GM23338 (cell line): ENCODE measurements at regions not wholly inside any gene's neighbourhood (a gene's known extent, or its start where the extent isn't known, plus 50 kb on each side); places are given as distances from the start of the nearest gene placed in this dataset.

Source experiments
- ATAC-seq: fragments of 200-7000 bp; cut with Tn5 transposase; 3 replicates; pipeline ENCODE4 v1.9.1; 2020
- DNase-seq: peaks from one replicate; pipeline ENCODE4 v3.0.0-alpha.2; 2015; ENCODE audit warnings: low spot score
- H2AFZ ChIP-seq: fragments of 200-600 bp; sonication (generic); 2 replicates; pipeline ENCODE4 v1.8.0; 2016; ENCODE audit warnings: antibody characterized with exemption, mild to moderate bottlenecking, moderate library complexity
- H3F3A ChIP-seq: fragments of 200-600 bp; sonication (generic); replicated peaks from 2 replicates; pipeline ENCODE4 v1.8.0; 2017; ENCODE audit warnings: antibody characterized with exemption, mixed run types, low read depth
- H3K27ac ChIP-seq: fragments of 200-600 bp; sonication (generic); 2 replicates; pipeline ENCODE4 v1.6.1; 2016; ENCODE audit warnings: low read depth
- H3K27me3 ChIP-seq: fragments of 200-600 bp; sonication (generic); 2 replicates; pipeline ENCODE4 v1.8.0; 2016; ENCODE audit warnings: mild to moderate bottlenecking, mixed run types, moderate library complexity; ENCODE audit not compliant: insufficient read depth
- H3K36me3 ChIP-seq: fragments of 200-600 bp; sonication (generic); 2 replicates; pipeline ENCODE4 v1.8.0; 2016; ENCODE audit warnings: mild to moderate bottlenecking; ENCODE audit not compliant: insufficient read depth
- H3K4me1 ChIP-seq: fragments of 200-600 bp; sonication (generic); 2 replicates; pipeline ENCODE4 v1.8.0; 2016; ENCODE audit warnings: mild to moderate bottlenecking, moderate library complexity; ENCODE audit not compliant: insufficient read depth
- H3K4me2 ChIP-seq: fragments of 200-600 bp; sonication (generic); 2 replicates; pipeline ENCODE4 v1.7.1; 2017; ENCODE audit warnings: mixed run types
- H3K4me3 ChIP-seq: fragments of 200-600 bp; sonication (generic); 2 replicates; pipeline ENCODE4 v1.6.1; 2016; ENCODE audit warnings: mixed run types
- H3K79me2 ChIP-seq: fragments of 200-600 bp; sonication (generic); replicated peaks from 2 replicates; pipeline ENCODE4 v1.8.0; 2017; ENCODE audit warnings: mild to moderate bottlenecking; ENCODE audit not compliant: insufficient read depth
- H3K9me2 ChIP-seq: fragments of 200-600 bp; sonication (generic); 2 replicates; pipeline ENCODE4 v1.8.0; 2017; ENCODE audit not compliant: insufficient read depth
- H4K20me1 ChIP-seq: fragments of 200-600 bp; sonication (generic); replicated peaks from 2 replicates; pipeline ENCODE4 v1.8.0; 2017; ENCODE audit warnings: mild to moderate bottlenecking; ENCODE audit not compliant: insufficient read depth
- H3K27ac Mint-ChIP-seq: 2 replicates; pipeline ENCODE4 v1.8.0; 2020; ENCODE audit warnings: inconsistent platforms, mild to moderate bottlenecking, moderate library complexity, mixed read lengths
- H3K27me3 Mint-ChIP-seq: 3 replicates; pipeline ENCODE4 v1.8.0; 2022; ENCODE audit warnings: low read depth, mild to moderate bottlenecking, moderate library complexity, mixed read lengths, inconsistent platforms; ENCODE audit not compliant: insufficient read depth, poor library complexity
- H3K36me3 Mint-ChIP-seq: 3 replicates; pipeline ENCODE4 v1.8.0; 2021; ENCODE audit warnings: low read depth, mild to moderate bottlenecking, inconsistent platforms, moderate library complexity, mixed read lengths
- H3K4me1 Mint-ChIP-seq: 3 replicates; pipeline ENCODE4 v1.8.0; 2020; ENCODE audit warnings: mild to moderate bottlenecking, inconsistent platforms, mixed read lengths
- H3K4me3 Mint-ChIP-seq: 3 replicates; pipeline ENCODE4 v1.8.0; 2021; ENCODE audit warnings: moderate library complexity, mild to moderate bottlenecking, inconsistent platforms, mixed read lengths
- H3K9me3 Mint-ChIP-seq: 3 replicates; pipeline ENCODE4 v1.8.0; 2020; ENCODE audit warnings: moderate library complexity, mild to moderate bottlenecking, inconsistent platforms, mixed read lengths
- CREB1 ChIP-seq: fragments of 250-450 bp; sonication (Bioruptor Pico); IDR thresholded peaks from 2 replicates; pipeline ENCODE4 v1.5.0; 2020; ENCODE audit warnings: low read depth, mild to moderate bottlenecking, moderate library complexity
- EZH2 ChIP-seq: fragments of 200-600 bp; sonication (generic); IDR thresholded peaks from one replicate; pipeline ENCODE4 v1.8.0; 2017; ENCODE audit warnings: antibody characterized with exemption, mild to moderate bottlenecking, low read depth; ENCODE audit not compliant: unreplicated experiment
- EZH2phosphoT487 ChIP-seq: fragments of 200-600 bp; sonication (generic); IDR thresholded peaks from one replicate; pipeline ENCODE4 v1.8.1; 2018; ENCODE audit warnings: antibody characterized with exemption; ENCODE audit not compliant: unreplicated experiment
- JUNB ChIP-seq: IDR thresholded peaks from one replicate; pipeline ENCODE4 v1.6.1; 2016; ENCODE audit warnings: antibody characterized with exemption; ENCODE audit not compliant: unreplicated experiment
- NANOG ChIP-seq: IDR thresholded peaks from 2 replicates; pipeline ENCODE4 v1.6.1; 2016; ENCODE audit warnings: antibody characterized with exemption, borderline replicate concordance
- STAT1 ChIP-seq: IDR thresholded peaks from one replicate; pipeline ENCODE4 v1.6.1; 2016; ENCODE audit warnings: antibody characterized with exemption; ENCODE audit not compliant: unreplicated experiment
- TF ChIP-seq, protein P1 (sequence below): IDR thresholded peaks from 2 replicates; pipeline ENCODE4 v1.6.1; 2016; ENCODE audit warnings: antibody characterized with exemption
- TF ChIP-seq, protein P2 (sequence below): fragments of 250-450 bp; sonication (Bioruptor Pico); IDR thresholded peaks from 2 replicates; pipeline ENCODE4 v1.5.0; 2020; ENCODE audit warnings: mild to moderate bottlenecking, moderate library complexity
- TF ChIP-seq, protein P3 (sequence below): IDR thresholded peaks from one replicate; pipeline ENCODE4 v1.6.1; 2018; ENCODE audit warnings: antibody characterized with exemption; ENCODE audit not compliant: unreplicated experiment
- TF ChIP-seq, protein P4 (sequence below), 2 experiments: fragments of 200-600 bp in 1 of 2; sonication (generic) in 1 of 2; conservative IDR thresholded peaks; 2 replicates each; pipeline versions ENCODE4 v1.5.1 to v1.6.1; 2016 to 2017; ENCODE audit warnings: antibody characterized with exemption in 2 of 2, low read depth in 2 of 2, mild to moderate bottlenecking in 2 of 2, moderate library complexity in 1 of 2

GRCh38 chr3:160094562-160094961 is 105.9 kb downstream of the IL12A start:
- Histone ChIP-seq H2AFZ (no peak overlapping the region), H3F3A (no peaks in the 10 kb centered on the region), H3K79me2 (no peaks in the 10 kb centered on the region), H4K20me1 (no peaks in the 10 kb centered on the region), H3K4me1 (no peaks in the 10 kb centered on the region), H3K27me3 (no peaks in the 10 kb centered on the region), H3K9me2 (0 out of 2 replicates have a peak, but pooled peaks cover 9% of the 10 kb centered on the region), H3K4me3 (no peak overlapping the region), H3K36me3 (no peaks in the 10 kb centered on the region), H3K27ac (no peak overlapping the region), H3K4me2 (no peak overlapping the region)
- DNase-seq (no peak), ATAC-seq (no peak)
- Mint-ChIP-seq H3K27me3 (no peaks in the 10 kb centered on the region), H3K4me3 (no peak overlapping the region), H3K9me3 (no peaks in the 10 kb centered on the region), H3K4me1 (no peaks in the 10 kb centered on the region), H3K27ac (no peak overlapping the region), H3K36me3 (no peaks in the 10 kb centered on the region)
- TF ChIP-seq JUNB (no peak), EZH2 (no peak), CREB1 (CRISPR knock-in tag) (no peak), NANOG (no peak), STAT1 (no peak), EZH2phosphoT487 (no peak)
- TF ChIP-seq, protein P1, sequence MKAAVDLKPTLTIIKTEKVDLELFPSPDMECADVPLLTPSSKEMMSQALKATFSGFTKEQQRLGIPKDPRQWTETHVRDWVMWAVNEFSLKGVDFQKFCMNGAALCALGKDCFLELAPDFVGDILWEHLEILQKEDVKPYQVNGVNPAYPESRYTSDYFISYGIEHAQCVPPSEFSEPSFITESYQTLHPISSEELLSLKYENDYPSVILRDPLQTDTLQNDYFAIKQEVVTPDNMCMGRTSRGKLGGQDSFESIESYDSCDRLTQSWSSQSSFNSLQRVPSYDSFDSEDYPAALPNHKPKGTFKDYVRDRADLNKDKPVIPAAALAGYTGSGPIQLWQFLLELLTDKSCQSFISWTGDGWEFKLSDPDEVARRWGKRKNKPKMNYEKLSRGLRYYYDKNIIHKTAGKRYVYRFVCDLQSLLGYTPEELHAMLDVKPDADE, result no peak
- TF ChIP-seq, protein P2, sequence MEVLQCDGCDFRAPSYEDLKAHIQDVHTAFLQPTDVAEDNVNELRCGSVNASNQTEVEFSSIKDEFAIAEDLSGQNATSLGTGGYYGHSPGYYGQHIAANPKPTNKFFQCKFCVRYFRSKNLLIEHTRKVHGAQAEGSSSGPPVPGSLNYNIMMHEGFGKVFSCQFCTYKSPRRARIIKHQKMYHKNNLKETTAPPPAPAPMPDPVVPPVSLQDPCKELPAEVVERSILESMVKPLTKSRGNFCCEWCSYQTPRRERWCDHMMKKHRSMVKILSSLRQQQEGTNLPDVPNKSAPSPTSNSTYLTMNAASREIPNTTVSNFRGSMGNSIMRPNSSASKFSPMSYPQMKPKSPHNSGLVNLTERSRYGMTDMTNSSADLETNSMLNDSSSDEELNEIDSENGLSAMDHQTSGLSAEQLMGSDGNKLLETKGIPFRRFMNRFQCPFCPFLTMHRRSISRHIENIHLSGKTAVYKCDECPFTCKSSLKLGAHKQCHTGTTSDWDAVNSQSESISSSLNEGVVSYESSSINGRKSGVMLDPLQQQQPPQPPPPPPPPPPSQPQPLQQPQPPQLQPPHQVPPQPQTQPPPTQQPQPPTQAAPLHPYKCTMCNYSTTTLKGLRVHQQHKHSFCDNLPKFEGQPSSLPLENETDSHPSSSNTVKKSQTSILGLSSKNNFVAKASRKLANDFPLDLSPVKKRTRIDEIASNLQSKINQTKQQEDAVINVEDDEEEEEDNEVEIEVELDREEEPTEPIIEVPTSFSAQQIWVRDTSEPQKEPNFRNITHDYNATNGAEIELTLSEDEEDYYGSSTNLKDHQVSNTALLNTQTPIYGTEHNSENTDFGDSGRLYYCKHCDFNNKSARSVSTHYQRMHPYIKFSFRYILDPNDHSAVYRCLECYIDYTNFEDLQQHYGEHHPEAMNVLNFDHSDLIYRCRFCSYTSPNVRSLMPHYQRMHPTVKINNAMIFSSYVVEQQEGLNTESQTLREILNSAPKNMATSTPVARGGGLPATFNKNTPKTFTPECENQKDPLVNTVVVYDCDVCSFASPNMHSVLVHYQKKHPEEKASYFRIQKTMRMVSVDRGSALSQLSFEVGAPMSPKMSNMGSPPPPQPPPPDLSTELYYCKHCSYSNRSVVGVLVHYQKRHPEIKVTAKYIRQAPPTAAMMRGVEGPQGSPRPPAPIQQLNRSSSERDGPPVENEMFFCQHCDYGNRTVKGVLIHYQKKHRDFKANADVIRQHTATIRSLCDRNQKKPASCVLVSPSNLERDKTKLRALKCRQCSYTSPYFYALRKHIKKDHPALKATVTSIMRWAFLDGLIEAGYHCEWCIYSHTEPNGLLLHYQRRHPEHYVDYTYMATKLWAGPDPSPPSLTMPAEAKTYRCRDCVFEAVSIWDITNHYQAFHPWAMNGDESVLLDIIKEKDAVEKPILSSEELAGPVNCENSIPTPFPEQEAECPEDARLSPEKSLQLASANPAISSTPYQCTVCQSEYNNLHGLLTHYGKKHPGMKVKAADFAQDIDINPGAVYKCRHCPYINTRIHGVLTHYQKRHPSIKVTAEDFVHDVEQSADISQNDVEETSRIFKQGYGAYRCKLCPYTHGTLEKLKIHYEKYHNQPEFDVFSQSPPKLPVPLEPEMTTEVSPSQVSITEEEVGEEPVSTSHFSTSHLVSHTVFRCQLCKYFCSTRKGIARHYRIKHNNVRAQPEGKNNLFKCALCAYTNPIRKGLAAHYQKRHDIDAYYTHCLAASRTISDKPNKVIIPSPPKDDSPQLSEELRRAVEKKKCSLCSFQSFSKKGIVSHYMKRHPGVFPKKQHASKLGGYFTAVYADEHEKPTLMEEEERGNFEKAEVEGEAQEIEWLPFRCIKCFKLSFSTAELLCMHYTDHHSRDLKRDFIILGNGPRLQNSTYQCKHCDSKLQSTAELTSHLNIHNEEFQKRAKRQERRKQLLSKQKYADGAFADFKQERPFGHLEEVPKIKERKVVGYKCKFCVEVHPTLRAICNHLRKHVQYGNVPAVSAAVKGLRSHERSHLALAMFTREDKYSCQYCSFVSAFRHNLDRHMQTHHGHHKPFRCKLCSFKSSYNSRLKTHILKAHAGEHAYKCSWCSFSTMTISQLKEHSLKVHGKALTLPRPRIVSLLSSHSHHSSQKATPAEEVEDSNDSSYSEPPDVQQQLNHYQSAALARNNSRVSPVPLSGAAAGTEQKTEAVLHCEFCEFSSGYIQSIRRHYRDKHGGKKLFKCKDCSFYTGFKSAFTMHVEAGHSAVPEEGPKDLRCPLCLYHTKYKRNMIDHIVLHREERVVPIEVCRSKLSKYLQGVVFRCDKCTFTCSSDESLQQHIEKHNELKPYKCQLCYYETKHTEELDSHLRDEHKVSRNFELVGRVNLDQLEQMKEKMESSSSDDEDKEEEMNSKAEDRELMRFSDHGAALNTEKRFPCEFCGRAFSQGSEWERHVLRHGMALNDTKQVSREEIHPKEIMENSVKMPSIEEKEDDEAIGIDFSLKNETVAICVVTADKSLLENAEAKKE (CRISPR knock-in tag), result no peak
- TF ChIP-seq, protein P3, sequence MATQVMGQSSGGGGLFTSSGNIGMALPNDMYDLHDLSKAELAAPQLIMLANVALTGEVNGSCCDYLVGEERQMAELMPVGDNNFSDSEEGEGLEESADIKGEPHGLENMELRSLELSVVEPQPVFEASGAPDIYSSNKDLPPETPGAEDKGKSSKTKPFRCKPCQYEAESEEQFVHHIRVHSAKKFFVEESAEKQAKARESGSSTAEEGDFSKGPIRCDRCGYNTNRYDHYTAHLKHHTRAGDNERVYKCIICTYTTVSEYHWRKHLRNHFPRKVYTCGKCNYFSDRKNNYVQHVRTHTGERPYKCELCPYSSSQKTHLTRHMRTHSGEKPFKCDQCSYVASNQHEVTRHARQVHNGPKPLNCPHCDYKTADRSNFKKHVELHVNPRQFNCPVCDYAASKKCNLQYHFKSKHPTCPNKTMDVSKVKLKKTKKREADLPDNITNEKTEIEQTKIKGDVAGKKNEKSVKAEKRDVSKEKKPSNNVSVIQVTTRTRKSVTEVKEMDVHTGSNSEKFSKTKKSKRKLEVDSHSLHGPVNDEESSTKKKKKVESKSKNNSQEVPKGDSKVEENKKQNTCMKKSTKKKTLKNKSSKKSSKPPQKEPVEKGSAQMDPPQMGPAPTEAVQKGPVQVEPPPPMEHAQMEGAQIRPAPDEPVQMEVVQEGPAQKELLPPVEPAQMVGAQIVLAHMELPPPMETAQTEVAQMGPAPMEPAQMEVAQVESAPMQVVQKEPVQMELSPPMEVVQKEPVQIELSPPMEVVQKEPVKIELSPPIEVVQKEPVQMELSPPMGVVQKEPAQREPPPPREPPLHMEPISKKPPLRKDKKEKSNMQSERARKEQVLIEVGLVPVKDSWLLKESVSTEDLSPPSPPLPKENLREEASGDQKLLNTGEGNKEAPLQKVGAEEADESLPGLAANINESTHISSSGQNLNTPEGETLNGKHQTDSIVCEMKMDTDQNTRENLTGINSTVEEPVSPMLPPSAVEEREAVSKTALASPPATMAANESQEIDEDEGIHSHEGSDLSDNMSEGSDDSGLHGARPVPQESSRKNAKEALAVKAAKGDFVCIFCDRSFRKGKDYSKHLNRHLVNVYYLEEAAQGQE, result no peak
- TF ChIP-seq, protein P4, sequence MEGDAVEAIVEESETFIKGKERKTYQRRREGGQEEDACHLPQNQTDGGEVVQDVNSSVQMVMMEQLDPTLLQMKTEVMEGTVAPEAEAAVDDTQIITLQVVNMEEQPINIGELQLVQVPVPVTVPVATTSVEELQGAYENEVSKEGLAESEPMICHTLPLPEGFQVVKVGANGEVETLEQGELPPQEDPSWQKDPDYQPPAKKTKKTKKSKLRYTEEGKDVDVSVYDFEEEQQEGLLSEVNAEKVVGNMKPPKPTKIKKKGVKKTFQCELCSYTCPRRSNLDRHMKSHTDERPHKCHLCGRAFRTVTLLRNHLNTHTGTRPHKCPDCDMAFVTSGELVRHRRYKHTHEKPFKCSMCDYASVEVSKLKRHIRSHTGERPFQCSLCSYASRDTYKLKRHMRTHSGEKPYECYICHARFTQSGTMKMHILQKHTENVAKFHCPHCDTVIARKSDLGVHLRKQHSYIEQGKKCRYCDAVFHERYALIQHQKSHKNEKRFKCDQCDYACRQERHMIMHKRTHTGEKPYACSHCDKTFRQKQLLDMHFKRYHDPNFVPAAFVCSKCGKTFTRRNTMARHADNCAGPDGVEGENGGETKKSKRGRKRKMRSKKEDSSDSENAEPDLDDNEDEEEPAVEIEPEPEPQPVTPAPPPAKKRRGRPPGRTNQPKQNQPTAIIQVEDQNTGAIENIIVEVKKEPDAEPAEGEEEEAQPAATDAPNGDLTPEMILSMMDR (conservative IDR thresholded peaks at IDR 0.05; ENCODE audit: low read depth in 2 of 2), result no peak
